H9 (cell line): ENCODE measurements at regions not wholly inside any gene's neighbourhood (a gene's known extent, or its start where the extent isn't known, plus 50 kb on each side); places are given as distances from the start of the nearest gene placed in this dataset.

ENCODE experiments used
- DNase-seq: peaks from one replicate; pipeline ENCODE4 v3.0.0-alpha.2; 2017
- H2AFZ ChIP-seq: one replicate; pipeline ENCODE4 v1.6.1; 2013; ENCODE audit warnings: mild to moderate bottlenecking, low read length, control low read depth, moderate library complexity
- H2AK5ac ChIP-seq: 2 replicates; pipeline ENCODE4 v1.6.1; 2013; ENCODE audit warnings: low read length, control low read depth, mixed read lengths; ENCODE audit not compliant: insufficient read length
- H2BK120ac ChIP-seq: one replicate; pipeline ENCODE4 v1.6.1; 2013; ENCODE audit warnings: low read depth, mild to moderate bottlenecking, low read length, control low read depth, inconsistent platforms; ENCODE audit not compliant: poor library complexity, severe bottlenecking
- H2BK12ac ChIP-seq: 2 replicates; pipeline ENCODE4 v1.6.1; 2013; ENCODE audit warnings: low read length, control low read depth, mixed read lengths, low read depth; ENCODE audit not compliant: insufficient read length
- H2BK15ac ChIP-seq: 2 replicates; pipeline ENCODE4 v1.6.1; 2013; ENCODE audit warnings: low read depth, low read length, control low read depth
- H2BK20ac ChIP-seq: one replicate; pipeline ENCODE4 v1.6.1; 2013; ENCODE audit warnings: low read depth, mild to moderate bottlenecking, low read length, control low read depth, inconsistent platforms; ENCODE audit not compliant: poor library complexity, severe bottlenecking
- H2BK5ac ChIP-seq: 2 replicates; pipeline ENCODE4 v1.6.1; 2013; ENCODE audit warnings: low read length, control low read depth, mixed read lengths; ENCODE audit not compliant: insufficient read length
- H3K14ac ChIP-seq: 2 replicates; pipeline ENCODE4 v1.6.1; 2013; ENCODE audit warnings: low read length, control low read depth; ENCODE audit not compliant: insufficient read depth
- H3K18ac ChIP-seq: 2 replicates; pipeline ENCODE4 v1.6.1; 2013; ENCODE audit warnings: low read depth, mild to moderate bottlenecking, mixed read lengths, low read length, control low read depth; ENCODE audit not compliant: insufficient read length
- H3K23ac ChIP-seq: 2 replicates; pipeline ENCODE4 v1.6.1; 2013; ENCODE audit warnings: low read length, control low read depth, mixed read lengths, low read depth; ENCODE audit not compliant: insufficient read length
- H3K23me2 ChIP-seq: 2 replicates; pipeline ENCODE4 v1.6.1; 2013; ENCODE audit warnings: low read depth, mild to moderate bottlenecking, mixed read lengths, low read length, control low read depth; ENCODE audit not compliant: insufficient read length, poor library complexity, severe bottlenecking
- H3K27ac ChIP-seq: 2 replicates; pipeline ENCODE4 v1.5.1; 2013; ENCODE audit warnings: low read length, control low read depth, mixed read lengths, low read depth; ENCODE audit not compliant: insufficient read length
- H3K27me3 ChIP-seq: 2 replicates; pipeline ENCODE4 v1.6.1; 2013; ENCODE audit warnings: low read length, control low read depth, inconsistent platforms; ENCODE audit not compliant: insufficient read depth
- H3K4ac ChIP-seq: 2 replicates; pipeline ENCODE4 v1.6.1; 2013; ENCODE audit warnings: low read depth, mild to moderate bottlenecking, control low read depth, inconsistent platforms, low read length, moderate library complexity
- H3K4me1 ChIP-seq: 2 replicates; pipeline ENCODE4 v1.6.1; 2013; ENCODE audit warnings: low read length, control low read depth, inconsistent platforms; ENCODE audit not compliant: insufficient read depth
- H3K4me2 ChIP-seq: 2 replicates; pipeline ENCODE4 v1.6.1; 2013; ENCODE audit warnings: low read length, control low read depth, mixed read lengths; ENCODE audit not compliant: insufficient read length, insufficient read depth
- H3K56ac ChIP-seq: 2 replicates; pipeline ENCODE4 v1.6.1; 2013; ENCODE audit warnings: low read depth, mild to moderate bottlenecking, mixed read lengths, low read length, control low read depth; ENCODE audit not compliant: insufficient read length
- H3K79me1 ChIP-seq: 2 replicates; pipeline ENCODE4 v1.6.1; 2013; ENCODE audit warnings: low read depth, mild to moderate bottlenecking, moderate library complexity, low read length, control low read depth, inconsistent platforms; ENCODE audit not compliant: insufficient read depth, poor library complexity, severe bottlenecking
- H3K79me2 ChIP-seq: 2 replicates; pipeline ENCODE4 v1.6.1; 2013; ENCODE audit warnings: low read length, control low read depth, inconsistent platforms; ENCODE audit not compliant: insufficient read depth
- H3K9ac ChIP-seq: 2 replicates; pipeline ENCODE4 v1.6.1; 2013; ENCODE audit warnings: low read length, control low read depth, mixed read lengths; ENCODE audit not compliant: insufficient read length; ENCODE audit errors: extremely low read depth
- H3K9me3 ChIP-seq: one replicate; pipeline ENCODE4 v1.6.1; 2013; ENCODE audit warnings: low read depth, low read length, inconsistent platforms; ENCODE audit not compliant: control insufficient read depth
- H3T11ph ChIP-seq: one replicate; pipeline ENCODE4 v1.6.1; 2013; ENCODE audit warnings: mild to moderate bottlenecking, low read length, control low read depth, inconsistent platforms
- H4K20me1 ChIP-seq: one replicate; pipeline ENCODE4 v1.6.1; 2013; ENCODE audit not compliant: control insufficient read depth, insufficient read length, insufficient read depth
- H4K5ac ChIP-seq: 2 replicates; pipeline ENCODE4 v1.6.1; 2013; ENCODE audit warnings: low read depth, mild to moderate bottlenecking, mixed read lengths, low read length, control low read depth; ENCODE audit not compliant: insufficient read length
- H4K8ac ChIP-seq: replicated peaks from 2 replicates; pipeline ENCODE4 v1.6.1; 2013; ENCODE audit warnings: low read length, control low read depth, mixed read lengths, low read depth; ENCODE audit not compliant: insufficient read length
- H4K91ac ChIP-seq: 2 replicates; pipeline ENCODE4 v1.6.1; 2013; ENCODE audit warnings: low read depth, mild to moderate bottlenecking, moderate library complexity, mixed read lengths, low read length, control low read depth; ENCODE audit not compliant: insufficient read length
- H3K27ac Mint-ChIP-seq, 3 experiments: 2 replicates in 2 of 3; 3 replicates in 1 of 3; pipeline ENCODE4 v1.8.0; 2020 to 2021; ENCODE audit warnings: mixed read lengths in 3 of 3, mild to moderate bottlenecking in 1 of 3, moderate library complexity in 1 of 3
- H3K27me3 Mint-ChIP-seq: 2 replicates; pipeline ENCODE4 v1.8.0; 2021; ENCODE audit warnings: low read depth, mild to moderate bottlenecking, moderate library complexity, mixed read lengths
- H3K36me3 Mint-ChIP-seq, 3 experiments: 2 replicates in 2 of 3; 3 replicates in 1 of 3; pipeline ENCODE4 v1.8.0; 2020 to 2021; ENCODE audit warnings: low read depth in 3 of 3, mixed read lengths in 3 of 3; ENCODE audit not compliant: insufficient read depth in 1 of 3
- H3K4me1 Mint-ChIP-seq, 2 experiments: 2 replicates each; pipeline ENCODE4 v1.8.0; 2020; ENCODE audit warnings: mixed read lengths in 2 of 2
- H3K4me3 Mint-ChIP-seq, 2 experiments: 2 replicates in 1 of 2; 3 replicates in 1 of 2; pipeline ENCODE4 v1.8.0; 2020 to 2021; ENCODE audit warnings: mild to moderate bottlenecking in 2 of 2, mixed read lengths in 2 of 2, moderate library complexity in 1 of 2
- H3K9me3 Mint-ChIP-seq, 2 experiments: 2 replicates in 1 of 2; 3 replicates in 1 of 2; pipeline ENCODE4 v1.8.0; 2020; ENCODE audit warnings: mild to moderate bottlenecking in 2 of 2, mixed read lengths in 2 of 2, moderate library complexity in 1 of 2
- CTCF ChIP-seq: fragments of 200-600 bp; sonication (generic); conservative IDR thresholded peaks from 3 replicates; pipeline ENCODE4 v1.8.0; 2021; ENCODE audit warnings: antibody characterized with exemption, mild to moderate bottlenecking
- WGBS: extraction: QIAGEN DNeasy Blood & Tissue Kit; methylation state at CpG from one replicate; pipeline ENCODE4 v1.1.7; 2013; ENCODE audit warnings: missing lambda C conversion rate, low lambda C conversion rate, mixed read lengths; ENCODE audit not compliant: insufficient read length; ENCODE audit errors: extremely low coverage; 5-methylcytosine and 5-hydroxymethylcytosine counted together

- Histone ChIP-seq H3K23me2 (peaks cover 14% of the 10 kb centered on the region), H3K4me1 (peaks cover 22% of the 10 kb centered on the region; the same call in 1 of the 2 replicates), H3K18ac (peak overlapping the region; percentile 31), H3K27me3 (no peaks in the 10 kb centered on the region; the same call in 1 of the 2 replicates), H3K9me3 (no peaks in the 10 kb centered on the region), H2BK5ac (no peak overlapping the region), H4K5ac (no peak overlapping the region), H2BK15ac (no peak overlapping the region), H3K4ac (no peak overlapping the region), H4K8ac (no peak overlapping the region), H3K14ac (peak overlapping the region; percentile 21), H2AFZ (no peak overlapping the region), H2AK5ac (no peak overlapping the region), H3K9ac (peak overlapping the region; percentile 45), H3K79me1 (no peaks in the 10 kb centered on the region), H3K4me2 (peak overlapping the region; percentile 61), H4K91ac (no peak overlapping the region), H4K20me1 (no peaks in the 10 kb centered on the region), H3K79me2 (no peaks in the 10 kb centered on the region), H2BK120ac (no peak overlapping the region), H2BK12ac (no peak overlapping the region), H2BK20ac (no peak overlapping the region), H3K27ac (no peak overlapping the region), H3T11ph (no peak overlapping the region), H3K56ac (no peak overlapping the region), H3K23ac (no peak overlapping the region)
- no CpG with 5 or more reads among the region's 38 CpGs for WGBS
- Mint-ChIP-seq H3K9me3 (no peaks in the 10 kb centered on the region; a peak in 1 of 5 replicates), H3K4me3 (peak overlapping the region; percentile 65 to 78), H3K27ac (peak overlapping the region in 1 of 3 experiments; percentile 23; a peak in 2 of 7 replicates), H3K36me3 (no peaks in the 10 kb centered on the region; a peak in 1 of 7 replicates), H3K27me3 (peaks cover 29% of the 10 kb centered on the region), H3K4me1 (peaks cover 75 to 86% of the 10 kb centered on the region in 2 experiments)
- peak; percentile 38 for DNase-seq
- no peak for TF ChIP-seq CTCF
These were observed 414.0 kb upstream of the MKI67 start for GRCh38 chr10:128540128-128540762.
